GM13976 (cell line): ENCODE measurements at regions not wholly inside any gene's neighbourhood (a gene's known extent, or its start where the extent isn't known, plus 50 kb on each side); places are given as distances from the start of the nearest gene placed in this dataset.

ENCODE experiments used
- DNase-seq: peaks from one replicate; pipeline ENCODE4 v3.0.0; 2012; ENCODE audit warnings: low spot score
- CTCF ChIP-seq: IDR thresholded peaks from 2 replicates; pipeline ENCODE4 v1.5.1; 2012; ENCODE audit warnings: borderline replicate concordance, mild to moderate bottlenecking; ENCODE audit not compliant: insufficient read depth; ENCODE audit errors: extremely low read depth, missing control alignments, control extremely low read depth
- in situ Hi-C: fragments of 300-500 bp; cut with MboI; formaldehyde crosslinking; loops from one replicate; pipeline ENCODE4 v1.12.0; 2022; ENCODE audit warnings: low sequenced_read_pairs, mixed read lengths, inconsistent platforms; ENCODE audit not compliant: unreplicated experiment

- in situ Hi-C loops = no loop called here
- DNase-seq = no peak
- no peak for TF ChIP-seq CTCF
These were observed 176.2 kb downstream of the RFC3 start for GRCh38 chr13:33994198-33994597.

GRCh38 chr13:33994826-33995502 is 177.0 kb downstream of the RFC3 start:
- TF ChIP-seq CTCF = no peak
- in situ Hi-C loops = no loop called here
- no peak for DNase-seq

- in situ Hi-C loops = no loop called here
- DNase-seq = no peak
- TF ChIP-seq CTCF = no peak
These were observed 178.7 kb downstream of the RFC3 start for GRCh38 chr13:33996636-33997035.

- no peak for TF ChIP-seq CTCF
- in situ Hi-C loops = no loop called here
- no peak for DNase-seq
These were observed 179.6 kb downstream of the RFC3 start for GRCh38 chr13:33997574-33997973.

- no peak for DNase-seq
- in situ Hi-C loops = no loop called here
- no peak for TF ChIP-seq CTCF
These were observed 182.1 kb downstream of the RFC3 start for GRCh38 chr13:33999811-34000605.

- no peak for DNase-seq
- in situ Hi-C loops = no loop called here
- TF ChIP-seq CTCF = no peak
These were observed 183.0 kb downstream of the RFC3 start for GRCh38 chr13:34000955-34001354.
